Activated CD8-positive, alpha-beta memory T cell treated with anti-CD3 and anti-CD28 coated beads, Interleukin-2, amount 10 ng/mL, durations not matched to agents 7 days and 5 days (primary cell): ENCODE measurements at regions not wholly inside any gene's neighbourhood (a gene's known extent, or its start where the extent isn't known, plus 50 kb on each side); places are given as distances from the start of the nearest gene placed in this dataset.
"Not testable (repeated sequence)": the region's sequence is repeated elsewhere in the genome, so short reads cannot be mapped to it uniquely, and the experiment has no call there.

ENCODE experiments used
- ATAC-seq: fragments of 150-1000 bp; cut with Tn5 transposase; one replicate; pipeline ENCODE4 v1.10.0; 2021; ENCODE audit warnings: moderate library complexity
- CTCF ChIA-PET: fragments of 350-600 bp; sonication (Branson Sonifier 250); formaldehyde crosslinking; loops from one replicate; lab custom pipeline; 2021; ENCODE audit warnings: antibody characterized with exemption; lab: Charles Lee
- DNase-seq: peaks from one replicate; pipeline ENCODE4 v3.0.0-alpha.2; 2020
- H3K27ac Mint-ChIP-seq: one replicate; pipeline ENCODE4 v1.8.0; 2021; ENCODE audit warnings: mild to moderate bottlenecking, mixed read lengths
- H3K27me3 Mint-ChIP-seq: one replicate; pipeline ENCODE4 v1.8.0; 2021; ENCODE audit warnings: mixed read lengths
- H3K36me3 Mint-ChIP-seq: one replicate; pipeline ENCODE4 v1.8.0; 2021; ENCODE audit warnings: mild to moderate bottlenecking, mixed read lengths
- H3K4me1 Mint-ChIP-seq: one replicate; pipeline ENCODE4 v1.8.0; 2021; ENCODE audit warnings: mixed read lengths
- H3K4me3 Mint-ChIP-seq: one replicate; pipeline ENCODE4 v1.8.0; 2021; ENCODE audit warnings: mild to moderate bottlenecking, moderate library complexity, mixed read lengths
- H3K9me3 Mint-ChIP-seq: one replicate; pipeline ENCODE4 v1.8.0; 2022; ENCODE audit warnings: low read depth, mixed read lengths

DNA sequence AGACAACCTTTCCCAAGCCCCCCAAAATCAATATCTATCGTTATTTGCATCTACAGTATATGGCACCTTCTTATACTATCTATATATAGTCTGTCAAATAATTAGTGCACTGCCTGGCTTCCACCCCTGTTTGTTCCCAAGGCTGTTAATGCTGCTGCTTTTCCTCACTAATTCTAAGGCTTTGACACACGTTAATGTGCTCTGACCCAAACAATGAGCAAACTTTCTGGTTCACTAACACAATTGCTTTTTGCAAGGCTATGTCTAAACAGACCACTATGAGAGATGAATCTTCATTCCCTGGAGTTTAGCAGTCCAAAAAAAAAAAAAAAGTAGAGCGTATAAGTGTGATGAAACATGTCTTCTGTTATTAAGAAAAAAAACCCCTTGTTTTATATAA lies 360.9 kb upstream of the AGA start:
- Mint-ChIP-seq H3K27me3 (no peaks in the 10 kb centered on the region), H3K4me1 (no peaks in the 10 kb centered on the region), H3K4me3 (no peak overlapping the region), H3K9me3 (no peaks in the 10 kb centered on the region), H3K36me3 (no peaks in the 10 kb centered on the region), H3K27ac (no peak overlapping the region)
- ATAC-seq (no peak), DNase-seq (no peak)
- CTCF ChIA-PET: no interaction called here

DNA sequence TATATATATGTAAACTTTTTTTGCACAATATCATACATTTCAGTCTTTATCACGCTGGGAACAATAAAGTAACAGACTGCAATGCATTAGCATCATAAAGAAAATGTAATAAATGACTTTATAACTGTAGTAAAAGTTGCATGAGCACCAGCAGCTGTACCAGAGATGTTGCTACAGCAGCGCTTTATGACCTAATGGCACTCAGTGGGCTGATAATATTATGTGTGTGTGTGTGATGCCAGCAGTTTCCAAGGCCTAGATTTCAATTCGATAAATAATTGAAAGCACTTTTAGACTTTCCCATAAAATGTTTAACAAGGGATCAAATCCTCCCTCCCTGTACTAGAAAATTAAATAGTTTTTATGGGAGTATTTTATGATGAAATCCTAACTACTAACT lies 367.6 kb upstream of the AGA start:
- Mint-ChIP-seq H3K9me3 (no peaks in the 10 kb centered on the region), H3K4me3 (no peak overlapping the region), H3K27ac (no peak overlapping the region), H3K36me3 (no peaks in the 10 kb centered on the region), H3K27me3 (no peaks in the 10 kb centered on the region), H3K4me1 (no peaks in the 10 kb centered on the region)
- CTCF ChIA-PET: no interaction called here
- DNase-seq (no peak), ATAC-seq (no peak)

DNA sequence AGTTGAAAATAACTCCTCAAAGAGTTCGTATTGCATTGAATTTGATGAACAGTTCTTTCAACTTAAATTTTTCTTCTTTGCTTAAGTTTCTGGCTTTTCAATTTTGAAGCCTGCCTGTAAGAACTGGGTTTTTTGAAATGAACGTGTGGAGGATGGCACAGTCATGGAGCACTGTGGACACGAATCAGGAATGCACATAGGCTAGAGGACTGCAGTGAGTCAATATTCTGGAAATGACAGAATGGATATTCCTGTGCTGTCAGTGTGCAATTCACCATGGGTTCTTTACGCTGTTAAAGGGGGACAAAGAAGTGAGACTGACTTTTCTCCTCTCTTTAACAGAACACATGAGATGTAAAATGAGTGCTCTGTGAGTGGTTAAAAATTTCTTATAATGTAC lies 368.0 kb upstream of the AGA start:
- Mint-ChIP-seq H3K4me3 (no peak overlapping the region), H3K27ac (no peak overlapping the region), H3K4me1 (no peaks in the 10 kb centered on the region), H3K27me3 (no peaks in the 10 kb centered on the region), H3K36me3 (no peaks in the 10 kb centered on the region), H3K9me3 (no peaks in the 10 kb centered on the region)
- no peak for ATAC-seq
- no peak for DNase-seq
- CTCF ChIA-PET: no interaction called here

- H3K4me1 Mint-ChIP-seq, H3K27ac Mint-ChIP-seq, CTCF ChIA-PET, ATAC-seq, H3K9me3 Mint-ChIP-seq, H3K27me3 Mint-ChIP-seq, DNase-seq, H3K4me3 Mint-ChIP-seq, H3K36me3 Mint-ChIP-seq: not testable (repeated sequence)
Observed at GRCh38 chr4:177818392-177818791, 376.2 kb upstream of the AGA start.

DNA sequence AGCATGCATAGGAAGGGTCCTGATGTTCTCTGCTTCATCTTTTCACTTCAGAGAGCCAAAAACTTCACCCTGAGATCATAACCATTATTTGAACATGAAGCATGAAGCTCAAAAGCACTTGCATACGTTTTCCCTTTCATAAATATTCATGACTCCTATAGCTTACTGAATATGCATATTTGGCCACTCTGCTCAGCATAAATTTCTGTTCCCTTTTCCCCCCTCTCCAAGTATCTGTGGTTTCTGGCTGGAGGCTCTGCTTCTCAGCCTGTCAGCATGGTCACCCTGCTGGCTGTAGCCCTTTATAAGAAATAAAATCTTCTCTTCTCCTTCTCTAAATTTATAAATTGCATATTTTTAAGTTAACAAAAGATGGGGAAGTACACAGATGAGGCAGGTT lies 384.7 kb upstream of the AGA start:
- no peaks in the 10 kb centered on the region for H3K27me3 Mint-ChIP-seq
- no peak for DNase-seq
- no peaks in the 10 kb centered on the region for H3K36me3 Mint-ChIP-seq
- no peak overlapping the region for H3K4me3 Mint-ChIP-seq
- no peaks in the 10 kb centered on the region for H3K4me1 Mint-ChIP-seq
- H3K27ac Mint-ChIP-seq: no peak overlapping the region
- no peaks in the 10 kb centered on the region for H3K9me3 Mint-ChIP-seq
- ATAC-seq: no peak
- CTCF ChIA-PET: no interaction called here

DNA sequence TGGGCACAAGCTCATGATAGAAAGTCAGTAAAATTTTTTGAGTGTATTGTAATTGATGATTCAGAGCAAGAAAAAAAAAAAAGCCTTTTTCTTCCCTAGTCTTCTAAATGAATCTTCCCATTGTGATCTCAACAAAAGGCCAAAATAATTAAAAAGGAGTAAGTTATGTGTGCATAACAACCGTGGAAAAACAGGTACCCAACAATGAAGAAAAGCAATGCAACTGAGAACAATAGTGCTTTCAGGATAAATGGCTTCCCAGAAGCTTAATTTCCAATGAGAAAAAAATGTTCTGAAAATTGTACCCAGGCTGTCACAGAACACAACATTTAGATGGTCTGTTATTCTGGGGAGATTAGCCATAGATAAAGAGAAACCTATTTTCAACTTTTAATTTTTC lies 399.0 kb upstream of the AGA start:
- CTCF ChIA-PET: no interaction called here

DNA sequence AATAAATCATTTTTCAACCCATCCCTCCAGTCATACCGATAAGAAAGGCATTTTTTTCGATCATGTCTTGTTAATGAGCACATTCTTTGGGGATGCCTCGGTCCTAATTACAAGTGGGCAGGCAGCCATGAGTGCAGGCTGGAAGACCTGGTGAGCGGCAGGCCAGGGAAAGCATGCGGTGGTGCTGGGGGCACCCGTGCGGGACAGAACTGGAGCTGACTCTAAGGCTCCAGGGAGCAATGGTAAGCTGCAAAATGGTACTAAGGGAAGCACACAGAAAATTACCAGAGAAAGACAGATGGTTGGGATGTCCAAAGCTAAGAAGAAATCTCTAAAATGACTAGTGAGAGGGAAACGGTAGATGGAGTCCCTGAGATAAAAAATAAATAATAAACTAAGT lies 411.0 kb upstream of the AGA start:
- ATAC-seq (no peak), DNase-seq (no peak)
- H3K36me3 Mint-ChIP-seq: no peaks in the 10 kb centered on the region
- no peaks in the 10 kb centered on the region for H3K27me3 Mint-ChIP-seq
- no peak overlapping the region for H3K27ac Mint-ChIP-seq
- H3K4me3 Mint-ChIP-seq: no peak overlapping the region
- CTCF ChIA-PET: no interaction called here
- no peaks in the 10 kb centered on the region for H3K4me1 Mint-ChIP-seq
- H3K9me3 Mint-ChIP-seq: peaks cover 4% of the 10 kb centered on the region

More for the DNA sequence above, 399.0 kb upstream of the AGA start:
- DNase-seq (no peak), ATAC-seq (no peak)
- Mint-ChIP-seq H3K4me3 (no peak overlapping the region), H3K27me3 (no peaks in the 10 kb centered on the region), H3K4me1 (no peaks in the 10 kb centered on the region), H3K9me3 (no peaks in the 10 kb centered on the region), H3K27ac (no peak overlapping the region), H3K36me3 (no peaks in the 10 kb centered on the region)

GRCh38 chr4:177855507-177856197 lies 413.4 kb upstream of the AGA start:
- no peak for DNase-seq
- no peaks in the 10 kb centered on the region for H3K36me3 Mint-ChIP-seq
- CTCF ChIA-PET: no interaction called here
- no peak overlapping the region for H3K27ac Mint-ChIP-seq
- ATAC-seq: no peak
- H3K9me3 Mint-ChIP-seq: peaks cover 4% of the 10 kb centered on the region
- H3K4me1 Mint-ChIP-seq: no peaks in the 10 kb centered on the region
- H3K4me3 Mint-ChIP-seq: no peak overlapping the region
- H3K27me3 Mint-ChIP-seq: no peaks in the 10 kb centered on the region

- Mint-ChIP-seq H3K4me3 (no peak overlapping the region), H3K27ac (no peak overlapping the region), H3K36me3 (no peaks in the 10 kb centered on the region), H3K27me3 (no peaks in the 10 kb centered on the region), H3K9me3 (no peaks in the 10 kb centered on the region), H3K4me1 (no peaks in the 10 kb centered on the region)
- DNase-seq (no peak), ATAC-seq (no peak)
- CTCF ChIA-PET: no interaction called here
Observed at GRCh38 chr4:177860171-177860570, 417.9 kb upstream of the AGA start.

DNA sequence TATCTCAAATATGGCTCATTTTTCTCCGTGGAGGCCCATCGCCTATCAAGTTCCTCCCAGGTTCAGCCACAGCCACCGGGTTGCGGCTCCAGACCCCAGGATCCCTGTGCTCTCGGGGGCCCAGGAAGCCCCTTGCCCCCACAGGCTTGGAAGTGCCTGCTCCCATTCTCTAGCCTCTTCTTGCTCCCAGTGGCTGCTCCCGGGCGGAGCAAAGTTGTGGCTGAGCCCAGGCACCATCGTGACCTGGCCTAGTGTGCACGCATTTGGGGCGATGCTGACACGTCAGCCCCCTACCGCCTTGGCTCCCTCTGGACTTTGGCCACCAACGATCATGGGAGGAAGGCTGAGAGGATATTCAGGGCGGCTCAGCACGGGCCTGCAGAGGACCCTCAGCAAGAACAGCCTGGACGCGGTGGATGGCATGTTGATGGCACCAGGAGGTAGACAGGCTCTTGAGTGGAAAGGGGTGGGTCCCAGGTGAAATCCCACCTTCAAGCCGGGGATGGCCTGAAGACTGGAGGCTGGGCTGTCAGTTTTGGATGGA lies 419.4 kb upstream of the AGA start:
- Mint-ChIP-seq H3K9me3 (no peaks in the 10 kb centered on the region), H3K27me3 (no peaks in the 10 kb centered on the region), H3K4me3 (no peak overlapping the region), H3K4me1 (no peaks in the 10 kb centered on the region), H3K36me3 (no peaks in the 10 kb centered on the region), H3K27ac (no peak overlapping the region)
- CTCF ChIA-PET: no interaction called here
- DNase-seq (no peak), ATAC-seq (no peak)

DNA sequence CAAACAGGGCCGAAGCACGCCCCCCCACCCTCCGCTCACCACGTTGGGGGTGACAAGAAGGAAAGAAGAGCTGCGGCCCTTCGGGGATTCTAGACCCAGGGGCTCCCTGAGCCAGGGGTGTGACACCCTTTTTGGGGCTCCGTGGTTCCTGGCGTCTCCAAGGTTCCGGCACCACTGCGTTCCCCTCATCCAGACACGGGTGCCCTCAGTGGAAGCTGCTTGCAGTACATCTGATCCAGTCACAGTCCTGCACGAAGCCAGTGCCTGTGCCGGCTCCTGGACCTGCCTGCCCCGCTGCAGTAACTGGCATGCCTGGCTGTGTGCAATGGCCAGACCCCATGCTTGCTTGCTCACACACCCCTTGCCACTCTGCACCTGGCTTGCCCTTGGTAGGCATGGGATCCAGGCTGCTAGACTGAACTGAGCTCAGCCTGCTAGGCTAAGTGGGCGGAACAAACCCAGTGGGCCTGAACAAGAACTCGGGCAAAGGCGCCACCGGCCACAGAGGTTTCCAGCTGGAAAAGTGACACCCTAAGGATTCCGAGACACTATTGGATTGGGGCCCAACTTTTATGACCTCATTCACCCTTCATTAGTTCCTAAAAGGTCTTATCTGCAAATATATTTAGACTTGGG lies 420.4 kb upstream of the AGA start:
- CTCF ChIA-PET: no interaction called here
- no peak overlapping the region for H3K4me3 Mint-ChIP-seq
- no peaks in the 10 kb centered on the region for H3K9me3 Mint-ChIP-seq
- H3K4me1 Mint-ChIP-seq: no peaks in the 10 kb centered on the region
- H3K27ac Mint-ChIP-seq: no peak overlapping the region
- no peaks in the 10 kb centered on the region for H3K36me3 Mint-ChIP-seq
- ATAC-seq (no peak), DNase-seq (no peak)
- H3K27me3 Mint-ChIP-seq: no peaks in the 10 kb centered on the region

GRCh38 chr4:177879851-177880250 lies 437.6 kb upstream of the AGA start:
- Mint-ChIP-seq H3K9me3 (no peaks in the 10 kb centered on the region), H3K4me1 (no peaks in the 10 kb centered on the region), H3K36me3 (no peaks in the 10 kb centered on the region), H3K27ac (no peak overlapping the region), H3K4me3 (no peak overlapping the region), H3K27me3 (no peaks in the 10 kb centered on the region)
- DNase-seq (no peak), ATAC-seq (no peak)
- CTCF ChIA-PET: no interaction called here

DNA sequence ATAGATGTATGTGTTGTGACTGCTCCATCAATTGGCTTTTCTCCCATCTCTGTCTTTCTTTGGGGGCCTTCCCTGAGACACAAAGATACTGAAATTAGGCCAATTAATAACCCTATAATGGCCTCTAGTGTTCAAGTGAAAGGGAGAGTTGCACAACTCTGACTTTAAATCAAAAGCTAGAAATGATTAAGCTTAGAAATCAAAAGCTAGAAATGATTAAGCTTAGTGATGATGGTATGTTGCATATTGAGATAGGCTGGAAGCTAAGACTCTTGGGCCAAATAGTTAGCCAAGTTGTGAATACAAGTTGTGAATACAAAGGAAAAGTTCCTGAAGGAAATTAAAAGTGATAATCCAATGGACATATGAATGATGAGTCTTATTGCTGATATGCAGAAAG lies 452.9 kb upstream of the AGA start:
- Mint-ChIP-seq H3K27me3 (no peaks in the 10 kb centered on the region), H3K9me3 (no peaks in the 10 kb centered on the region), H3K4me3 (no peak overlapping the region), H3K27ac (no peak overlapping the region), H3K4me1 (no peaks in the 10 kb centered on the region), H3K36me3 (no peaks in the 10 kb centered on the region)
- CTCF ChIA-PET: no interaction called here
- no peak for DNase-seq
- ATAC-seq: no peak

GRCh38 chr4:177901786-177902185 lies 459.5 kb upstream of the AGA start:
- no peak for DNase-seq
- Mint-ChIP-seq H3K27ac (no peak overlapping the region), H3K4me1 (no peaks in the 10 kb centered on the region), H3K27me3 (no peaks in the 10 kb centered on the region), H3K4me3 (no peak overlapping the region), H3K9me3 (peaks cover 3% of the 10 kb centered on the region), H3K36me3 (no peaks in the 10 kb centered on the region)
- CTCF ChIA-PET: no interaction called here
- ATAC-seq: no peak
